Hepatocyte (in vitro differentiated cells): ENCODE measurements at regions not wholly inside any gene's neighbourhood (a gene's known extent, or its start where the extent isn't known, plus 50 kb on each side); places are given as distances from the start of the nearest gene placed in this dataset.
"Not testable (repeated sequence)": the region's sequence is repeated elsewhere in the genome, so short reads cannot be mapped to it uniquely, and the experiment has no call there.

Experiments
- DNase-seq: peaks from one replicate; pipeline ENCODE4 v3.0.0-alpha.2; 2016; ENCODE audit warnings: low spot score
- H2AFZ ChIP-seq: fragments of 200-600 bp; sonication (generic); 2 replicates; pipeline ENCODE4 v1.6.0; 2016; ENCODE audit warnings: antibody characterized with exemption, mild to moderate bottlenecking
- H3K27ac ChIP-seq: fragments of 200-600 bp; sonication (generic); 2 replicates; pipeline ENCODE4 v1.5.1; 2016; ENCODE audit warnings: mild to moderate bottlenecking
- H3K27me3 ChIP-seq: fragments of 200-600 bp; sonication (generic); 2 replicates; pipeline ENCODE4 v1.6.1; 2016
- H3K36me3 ChIP-seq: fragments of 200-600 bp; sonication (generic); replicated peaks from 2 replicates; pipeline ENCODE4 v1.5.1; 2016; ENCODE audit warnings: low read depth; ENCODE audit not compliant: insufficient read depth
- H3K4me1 ChIP-seq: fragments of 200-600 bp; sonication (generic); 2 replicates; pipeline ENCODE4 v1.5.1; 2016; ENCODE audit warnings: mild to moderate bottlenecking, moderate library complexity; ENCODE audit not compliant: insufficient read depth
- H3K4me2 ChIP-seq: fragments of 200-600 bp; sonication (generic); 2 replicates; pipeline ENCODE4 v1.6.0; 2016
- H3K4me3 ChIP-seq: fragments of 200-600 bp; sonication (generic); 2 replicates; pipeline ENCODE4 v1.5.1; 2016; ENCODE audit warnings: mild to moderate bottlenecking
- H3K79me2 ChIP-seq: fragments of 200-600 bp; sonication (generic); 2 replicates; pipeline ENCODE4 v1.6.0; 2017; ENCODE audit warnings: mild to moderate bottlenecking
- H3K9me2 ChIP-seq: fragments of 200-600 bp; sonication (generic); replicated peaks from 2 replicates; pipeline ENCODE4 v1.6.0; 2017; ENCODE audit warnings: mild to moderate bottlenecking; ENCODE audit not compliant: insufficient read depth
- H3K9me3 ChIP-seq: fragments of 200-600 bp; sonication (generic); 2 replicates; pipeline ENCODE4 v1.5.1; 2016; ENCODE audit warnings: low read depth, mild to moderate bottlenecking
- H4K20me1 ChIP-seq: fragments of 200-600 bp; sonication (generic); 2 replicates; pipeline ENCODE4 v1.6.0; 2016; ENCODE audit warnings: mild to moderate bottlenecking; ENCODE audit not compliant: insufficient read depth, poor library complexity, severe bottlenecking
- EZH2 ChIP-seq: fragments of 200-600 bp; sonication (generic); IDR thresholded peaks from 2 replicates; pipeline ENCODE4 v1.6.1; 2016; ENCODE audit warnings: antibody characterized with exemption, mild to moderate bottlenecking, borderline replicate concordance
- EZH2phosphoT487 ChIP-seq: fragments of 200-600 bp; sonication (generic); IDR thresholded peaks from one replicate; pipeline ENCODE4 v1.6.1; 2018; ENCODE audit warnings: antibody characterized with exemption, mild to moderate bottlenecking, low read depth, moderate library complexity; ENCODE audit not compliant: unreplicated experiment, severe bottlenecking
- WGBS: methylation state at CpG from one replicate; pipeline ENCODE4 v1.1.6; 2016; ENCODE audit warnings: low lambda C conversion rate; ENCODE audit errors: missing lambda C conversion rate; 5-methylcytosine and 5-hydroxymethylcytosine counted together
- TF ChIP-seq, protein P1 (sequence below): fragments of 200-600 bp; sonication (generic); IDR thresholded peaks from 2 replicates; pipeline ENCODE4 v1.5.1; 2016; ENCODE audit warnings: antibody characterized with exemption, mild to moderate bottlenecking; ENCODE audit not compliant: poor library complexity

DNA sequence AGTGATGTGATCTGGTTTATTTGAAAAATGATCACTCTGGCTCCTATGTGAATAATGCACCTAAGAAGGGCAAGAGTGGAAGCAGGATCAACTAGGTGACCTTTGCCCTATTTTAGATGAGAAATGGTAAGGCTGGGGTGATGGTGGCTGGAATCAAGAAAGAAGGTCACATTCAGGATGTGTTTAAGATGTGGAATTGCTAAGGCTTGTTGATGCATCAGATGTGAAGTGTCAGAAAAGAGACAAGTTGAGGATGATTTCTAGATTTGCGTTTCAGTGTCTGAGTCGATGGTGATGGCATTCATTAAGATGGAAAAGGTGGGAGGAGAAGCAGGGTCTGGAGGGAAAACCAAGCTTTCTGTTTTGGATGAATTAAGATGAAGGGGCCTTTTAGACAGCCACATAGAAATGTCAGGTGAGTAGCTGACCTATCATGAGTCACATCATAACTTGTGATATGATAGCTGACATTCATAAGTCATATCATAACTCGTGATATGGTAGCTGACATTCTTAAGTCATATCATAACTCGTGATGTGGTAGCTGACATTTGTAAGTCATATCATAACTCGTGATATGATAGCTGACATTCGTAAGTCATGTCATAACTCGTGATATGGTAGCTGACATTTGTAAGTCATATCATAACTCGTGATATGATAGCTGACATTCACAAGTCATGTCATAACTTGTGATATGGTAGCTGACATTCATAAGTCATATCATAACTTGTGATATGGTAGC lies 101.2 kb upstream of the SEC11C start:
- Histone ChIP-seq H3K79me2 (no peaks in the 10 kb centered on the region), H3K4me3 (no peak overlapping the region), H3K4me1 (peaks cover 11% of the 10 kb centered on the region), H3K9me2 (no peaks in the 10 kb centered on the region), H3K27ac (no peak overlapping the region), H3K36me3 (no peaks in the 10 kb centered on the region), H3K27me3 (no peaks in the 10 kb centered on the region), H2AFZ (no peak overlapping the region), H3K4me2 (no peak overlapping the region), H3K9me3 (no peaks in the 10 kb centered on the region), H4K20me1 (no peaks in the 10 kb centered on the region)
- no peak for TF ChIP-seq EZH2phosphoT487
- TF ChIP-seq, protein P1, sequence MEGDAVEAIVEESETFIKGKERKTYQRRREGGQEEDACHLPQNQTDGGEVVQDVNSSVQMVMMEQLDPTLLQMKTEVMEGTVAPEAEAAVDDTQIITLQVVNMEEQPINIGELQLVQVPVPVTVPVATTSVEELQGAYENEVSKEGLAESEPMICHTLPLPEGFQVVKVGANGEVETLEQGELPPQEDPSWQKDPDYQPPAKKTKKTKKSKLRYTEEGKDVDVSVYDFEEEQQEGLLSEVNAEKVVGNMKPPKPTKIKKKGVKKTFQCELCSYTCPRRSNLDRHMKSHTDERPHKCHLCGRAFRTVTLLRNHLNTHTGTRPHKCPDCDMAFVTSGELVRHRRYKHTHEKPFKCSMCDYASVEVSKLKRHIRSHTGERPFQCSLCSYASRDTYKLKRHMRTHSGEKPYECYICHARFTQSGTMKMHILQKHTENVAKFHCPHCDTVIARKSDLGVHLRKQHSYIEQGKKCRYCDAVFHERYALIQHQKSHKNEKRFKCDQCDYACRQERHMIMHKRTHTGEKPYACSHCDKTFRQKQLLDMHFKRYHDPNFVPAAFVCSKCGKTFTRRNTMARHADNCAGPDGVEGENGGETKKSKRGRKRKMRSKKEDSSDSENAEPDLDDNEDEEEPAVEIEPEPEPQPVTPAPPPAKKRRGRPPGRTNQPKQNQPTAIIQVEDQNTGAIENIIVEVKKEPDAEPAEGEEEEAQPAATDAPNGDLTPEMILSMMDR: no peak
- TF ChIP-seq EZH2: no peak
- 94% methylated on average over 8 of the region's 8 CpGs for WGBS
- no peak for DNase-seq

DNA sequence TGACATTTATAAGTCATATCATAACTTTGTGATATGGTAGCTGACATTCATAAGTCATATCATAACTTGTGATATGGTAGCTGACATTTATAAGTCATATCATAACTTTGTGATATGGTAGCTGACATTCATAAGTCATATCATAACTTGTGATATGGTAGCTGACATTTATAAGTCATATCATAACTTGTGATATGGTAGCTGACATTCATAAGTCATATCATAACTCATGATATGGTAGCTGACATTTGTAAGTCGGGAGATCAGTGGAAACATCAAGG lies 100.7 kb upstream of the SEC11C start:
- H3K9me2 ChIP-seq, H3K27ac ChIP-seq, H3K27me3 ChIP-seq, H3K4me3 ChIP-seq, H3K79me2 ChIP-seq, H2AFZ ChIP-seq, H3K4me2 ChIP-seq, DNase-seq, H3K36me3 ChIP-seq, H3K9me3 ChIP-seq, H4K20me1 ChIP-seq: not testable (repeated sequence)
- 82% methylated on average over 1 of the region's 1 CpG for WGBS
- H3K4me1 ChIP-seq: peaks cover 11% of the 10 kb centered on the region

- H3K79me2 ChIP-seq: no peaks in the 10 kb centered on the region
- H3K9me2 ChIP-seq: no peaks in the 10 kb centered on the region
- TF ChIP-seq EZH2phosphoT487: no peak
- TF ChIP-seq EZH2: no peak
- TF ChIP-seq, protein P1: no peak
- H3K36me3 ChIP-seq: no peaks in the 10 kb centered on the region
- H2AFZ ChIP-seq: no peak overlapping the region
- H3K27ac ChIP-seq: no peak overlapping the region
- H4K20me1 ChIP-seq: no peaks in the 10 kb centered on the region
- DNase-seq: no peak
- H3K4me2 ChIP-seq: no peak overlapping the region
- 97% methylated on average over 6 of the region's 6 CpGs for WGBS
- peaks cover 8% of the 10 kb centered on the region for H3K4me1 ChIP-seq
- H3K9me3 ChIP-seq: no peaks in the 10 kb centered on the region
- H3K27me3 ChIP-seq: no peaks in the 10 kb centered on the region
- H3K4me3 ChIP-seq: no peak overlapping the region
Observed at GRCh38 chr18:59039449-59039848, 100.2 kb upstream of the SEC11C start.

DNA sequence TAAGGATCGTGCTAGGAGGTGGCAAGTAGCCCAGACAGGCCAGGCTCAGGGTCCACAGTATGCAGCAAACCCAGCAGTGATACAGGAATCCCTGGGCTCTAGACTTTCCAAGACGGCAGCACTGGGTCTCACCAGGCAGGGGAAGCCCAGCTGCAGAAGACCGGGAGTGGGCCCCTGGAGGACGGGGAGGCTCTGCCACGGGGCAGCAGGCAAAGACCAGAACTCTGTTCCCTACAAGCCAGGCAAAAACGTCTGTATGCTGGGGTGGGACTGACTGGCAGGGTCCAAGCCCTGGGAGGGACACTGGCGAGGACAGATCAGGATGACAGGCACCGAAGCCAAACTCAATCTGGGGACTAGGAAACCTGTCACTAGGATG lies 98.9 kb upstream of the SEC11C start:
- H3K4me1 ChIP-seq: peaks cover 7% of the 10 kb centered on the region
- H3K9me2 ChIP-seq: no peaks in the 10 kb centered on the region
- H4K20me1 ChIP-seq: no peaks in the 10 kb centered on the region
- no peak for DNase-seq
- TF ChIP-seq, protein P1: no peak
- TF ChIP-seq EZH2phosphoT487 (no peak), EZH2 (no peak)
- H3K4me2 ChIP-seq: no peak overlapping the region
- H3K27ac ChIP-seq: no peak overlapping the region
- no peaks in the 10 kb centered on the region for H3K36me3 ChIP-seq
- H3K27me3 ChIP-seq: no peaks in the 10 kb centered on the region
- H3K79me2 ChIP-seq: no peaks in the 10 kb centered on the region
- H2AFZ ChIP-seq: no peak overlapping the region
- H3K9me3 ChIP-seq: no peaks in the 10 kb centered on the region
- WGBS: 92% methylated on average over 8 of the region's 8 CpGs
- no peak overlapping the region for H3K4me3 ChIP-seq
